AG08396 (cell line): ENCODE measurements at regions not wholly inside any gene's neighbourhood (a gene's known extent, or its start where the extent isn't known, plus 50 kb on each side); places are given as distances from the start of the nearest gene placed in this dataset.

Experiments
- DNase-seq: peaks from one replicate; pipeline ENCODE4 v3.0.0; 2012; ENCODE audit warnings: low spot score, mixed read lengths

- no peak for DNase-seq
Measured at GRCh38 chr2:105449076-105449475, 50.2 kb upstream of the FHL2 start.
